AG04450 (cell line): ENCODE measurements at regions not wholly inside any gene's neighbourhood (a gene's known extent, or its start where the extent isn't known, plus 50 kb on each side); places are given as distances from the start of the nearest gene placed in this dataset.

Experiments used
- CTCF ChIA-PET: fragments of 300-600, 350-600 bp; formaldehyde crosslinking; extraction: SDS; loops from one replicate; lab custom pipeline; 2022; ENCODE audit warnings: antibody characterized with exemption, inconsistent platforms; lab: Charles Lee
- POLR2A ChIA-PET: fragments of 350-600 bp; formaldehyde crosslinking; extraction: SDS; loops from one replicate; lab custom pipeline; 2021; ENCODE audit warnings: antibody characterized with exemption, inconsistent platforms; lab: Yijun Ruan, JAX
- DNase-seq: peaks from one replicate; pipeline ENCODE4 v3.0.0-alpha.2; 2011; ENCODE audit warnings: low read depth, low spot score
- H3K27ac ChIP-seq: one replicate; pipeline ENCODE4 v1.5.1; 2012; ENCODE audit warnings: low read depth, low read length, control low read depth
- H3K27me3 ChIP-seq: one replicate; pipeline ENCODE4 v1.6.0; 2012; ENCODE audit warnings: low read length; ENCODE audit not compliant: control insufficient read depth, insufficient read depth
- H3K4me3 ChIP-seq: 2 replicates; pipeline ENCODE4 v1.5.1; 2011; ENCODE audit warnings: mild to moderate bottlenecking, low read depth, low read length, control low read depth
- H3K9me3 ChIP-seq: 2 replicates; pipeline ENCODE4 v1.5.1; 2012; ENCODE audit warnings: low read length; ENCODE audit not compliant: control insufficient read depth, insufficient read depth
- TF ChIP-seq, protein P1 (sequence below): IDR thresholded peaks from 2 replicates; pipeline ENCODE4 v1.5.1; 2011; ENCODE audit warnings: low read depth, low read length, control low read depth, inconsistent platforms

DNA sequence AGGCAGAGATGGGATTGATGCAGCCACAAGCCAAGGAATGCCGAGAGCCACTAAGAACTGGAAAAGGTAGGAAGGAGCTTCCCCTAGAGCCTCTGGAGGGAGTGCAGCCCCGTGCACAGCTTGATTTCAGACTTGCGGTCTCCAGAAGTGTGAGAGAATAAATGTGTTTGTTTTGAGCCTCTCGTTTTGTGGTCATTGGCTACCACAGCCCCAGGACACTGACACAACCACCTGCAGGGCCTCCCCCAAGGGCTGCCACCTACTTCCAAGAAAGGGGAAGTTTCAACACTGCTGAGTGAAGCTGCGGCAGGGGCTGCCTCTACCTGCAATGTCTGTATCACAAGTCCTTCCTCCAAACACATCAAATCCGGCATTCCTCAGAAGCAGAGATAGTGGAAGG, 346.9 kb downstream of the C16orf95 start:
- TF ChIP-seq, protein P1, sequence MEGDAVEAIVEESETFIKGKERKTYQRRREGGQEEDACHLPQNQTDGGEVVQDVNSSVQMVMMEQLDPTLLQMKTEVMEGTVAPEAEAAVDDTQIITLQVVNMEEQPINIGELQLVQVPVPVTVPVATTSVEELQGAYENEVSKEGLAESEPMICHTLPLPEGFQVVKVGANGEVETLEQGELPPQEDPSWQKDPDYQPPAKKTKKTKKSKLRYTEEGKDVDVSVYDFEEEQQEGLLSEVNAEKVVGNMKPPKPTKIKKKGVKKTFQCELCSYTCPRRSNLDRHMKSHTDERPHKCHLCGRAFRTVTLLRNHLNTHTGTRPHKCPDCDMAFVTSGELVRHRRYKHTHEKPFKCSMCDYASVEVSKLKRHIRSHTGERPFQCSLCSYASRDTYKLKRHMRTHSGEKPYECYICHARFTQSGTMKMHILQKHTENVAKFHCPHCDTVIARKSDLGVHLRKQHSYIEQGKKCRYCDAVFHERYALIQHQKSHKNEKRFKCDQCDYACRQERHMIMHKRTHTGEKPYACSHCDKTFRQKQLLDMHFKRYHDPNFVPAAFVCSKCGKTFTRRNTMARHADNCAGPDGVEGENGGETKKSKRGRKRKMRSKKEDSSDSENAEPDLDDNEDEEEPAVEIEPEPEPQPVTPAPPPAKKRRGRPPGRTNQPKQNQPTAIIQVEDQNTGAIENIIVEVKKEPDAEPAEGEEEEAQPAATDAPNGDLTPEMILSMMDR: no peak
- H3K27me3 ChIP-seq: no peaks in the 10 kb centered on the region
- H3K4me3 ChIP-seq: no peak overlapping the region
- H3K9me3 ChIP-seq: peaks cover 20% of the 10 kb centered on the region
- no peak overlapping the region for H3K27ac ChIP-seq
- DNase-seq: no peak
- CTCF ChIA-PET: no interaction called here
- POLR2A ChIA-PET: no interaction called here

DNA sequence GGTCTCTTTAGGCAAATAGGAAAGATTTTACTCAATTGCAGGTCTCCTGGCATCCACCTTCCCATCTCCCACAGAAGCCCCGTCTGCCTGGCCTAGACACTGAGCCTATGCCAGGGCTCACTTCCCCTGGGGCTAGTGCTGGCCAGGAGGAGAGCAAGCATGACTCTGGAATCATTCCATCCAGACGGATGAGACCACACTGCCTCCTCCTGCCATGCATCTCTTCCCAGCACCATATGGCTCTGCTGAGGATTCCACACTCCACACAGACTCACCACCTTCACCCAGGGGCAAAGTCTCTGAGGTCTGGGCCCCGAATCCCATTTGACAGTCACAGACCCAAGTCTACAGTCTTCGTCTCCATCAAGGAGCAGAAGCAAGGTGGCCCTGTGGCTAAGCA, 346.5 kb downstream of the C16orf95 start:
- Histone ChIP-seq H3K27me3 (no peaks in the 10 kb centered on the region), H3K4me3 (no peak overlapping the region), H3K27ac (no peak overlapping the region), H3K9me3 (peaks cover 20% of the 10 kb centered on the region)
- DNase-seq: no peak
- CTCF ChIA-PET: no interaction called here
- POLR2A ChIA-PET: no interaction called here
- TF ChIP-seq, protein P1: no peak

DNA sequence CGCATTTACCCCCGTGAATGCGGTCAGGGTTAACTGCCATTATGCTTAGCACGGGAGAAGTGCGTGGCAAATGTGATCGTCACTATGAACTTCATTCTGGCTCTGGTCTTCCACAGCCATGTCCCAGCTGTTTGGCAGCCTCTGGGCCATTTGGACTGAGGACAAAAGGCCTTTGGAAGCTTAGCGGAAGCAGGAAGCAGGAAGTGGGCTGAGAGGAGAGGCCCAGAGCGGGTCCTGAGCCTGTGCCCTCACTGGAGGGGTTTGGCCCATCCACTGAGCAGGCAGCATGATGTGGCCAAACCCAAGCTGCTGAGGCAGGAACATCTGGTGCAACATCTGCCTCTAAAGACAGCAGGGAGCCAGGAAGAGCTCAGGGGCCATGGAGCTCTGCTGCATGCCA, 345.9 kb downstream of the C16orf95 start:
- Histone ChIP-seq H3K9me3 (peaks cover 20% of the 10 kb centered on the region), H3K27me3 (no peaks in the 10 kb centered on the region), H3K27ac (no peak overlapping the region), H3K4me3 (no peak overlapping the region)
- ChIA-PET POLR2A (interaction anchor here (0.5 kb wide), 1 partner anchor 347 kb away, joined by 3 read pairs; no protein-coding TSS in a partner anchor), CTCF (no interaction called here)
- TF ChIP-seq, protein P1: no peak
- DNase-seq: no peak

DNA sequence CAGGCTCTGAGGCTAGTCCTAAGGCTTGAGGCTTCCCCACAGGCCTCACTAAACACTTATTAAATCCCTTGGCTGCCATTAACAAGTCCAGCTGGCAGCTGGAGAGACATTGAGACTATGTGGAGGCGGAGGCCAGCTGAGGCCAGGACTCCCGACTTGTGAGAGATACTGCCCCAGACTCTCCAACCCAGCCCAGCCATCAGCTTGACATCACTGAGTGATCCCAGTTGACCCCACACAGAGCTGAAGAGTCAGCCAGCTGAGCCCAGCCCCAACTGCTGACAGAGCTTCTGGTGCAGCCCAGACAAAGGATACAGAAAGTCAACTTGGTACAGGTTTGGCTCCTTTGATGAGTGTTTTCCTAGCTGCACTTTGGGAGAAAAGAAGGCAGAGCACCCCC, 343.1 kb downstream of the C16orf95 start:
- CTCF ChIA-PET: no interaction called here
- DNase-seq: no peak

DNA sequence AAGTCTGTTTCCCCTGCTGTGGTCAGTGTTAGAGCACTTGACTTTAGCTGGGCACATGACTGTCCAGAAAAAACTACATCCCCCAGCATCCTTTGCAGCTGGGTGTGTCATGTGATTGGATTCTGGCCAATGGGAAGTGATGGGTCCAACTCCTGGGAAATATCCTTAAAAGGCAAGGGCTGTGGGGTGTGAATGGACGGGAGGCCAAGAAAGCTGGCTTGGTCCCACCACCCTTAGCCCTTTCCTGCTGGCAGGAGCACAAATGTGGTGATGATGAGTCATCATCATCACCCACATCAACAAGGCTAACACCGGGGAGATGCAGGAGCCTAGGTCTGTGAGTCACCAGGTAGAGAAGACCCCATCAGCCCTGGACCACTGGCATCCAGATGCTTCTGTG, 341.7 kb downstream of the C16orf95 start:
- CTCF ChIA-PET: no interaction called here

More for the DNA sequence above, 343.1 kb downstream of the C16orf95 start:
- H3K27ac ChIP-seq: no peak overlapping the region
- H3K4me3 ChIP-seq: no peak overlapping the region
- peaks cover 20% of the 10 kb centered on the region for H3K9me3 ChIP-seq
- H3K27me3 ChIP-seq: no peaks in the 10 kb centered on the region
- POLR2A ChIA-PET: no interaction called here
- TF ChIP-seq, protein P1: no peak

More for the DNA sequence above, 341.7 kb downstream of the C16orf95 start:
- Histone ChIP-seq H3K4me3 (no peak overlapping the region), H3K27me3 (peaks cover 2% of the 10 kb centered on the region), H3K27ac (peak overlapping the region; percentile 53), H3K9me3 (peaks cover 12% of the 10 kb centered on the region)
- DNase-seq: peak; percentile 89
- POLR2A ChIA-PET: no interaction called here
- TF ChIP-seq, protein P1: no peak
